K562 (cell line): ENCODE measurements at regions not wholly inside any gene's neighbourhood (a gene's known extent, or its start where the extent isn't known, plus 50 kb on each side); places are given as distances from the start of the nearest gene placed in this dataset.

Experiments
- BRD4 ChIP-seq: fragments of 200-600 bp; sonication (generic); IDR thresholded peaks from 2 replicates; pipeline ENCODE4 v1.6.1; 2017; ENCODE audit warnings: inconsistent platforms
- ETV1 ChIP-seq: fragments of 450-650 bp; conservative IDR thresholded peaks from 2 replicates; pipeline ENCODE4 v1.6.1; 2016; ENCODE audit warnings: missing genetic modification characterization, control low read depth, low read depth, missing compliant biosample characterization
- HDAC1 ChIP-seq, 2 experiments: fragments of 450-650 bp; IDR thresholded peaks; 2 replicates each; pipeline ENCODE4 v1.6.1; 2016 to 2017; ENCODE audit warnings: inconsistent platforms in 1 of 2, mild to moderate bottlenecking in 1 of 2, moderate library complexity in 1 of 2
- JUN ChIP-seq, 2 experiments: sonication (generic) in 1 of 2; formaldehyde crosslinking in 1 of 2; IDR thresholded peaks; 2 replicates each; pipeline versions ENCODE4 v1.6.1 to v1.8.0; 2012 to 2022; ENCODE audit warnings: borderline replicate concordance in 2 of 2, mild to moderate bottlenecking in 2 of 2, improper control_type of control experiment in 1 of 2, low read depth in 1 of 2, low read length in 1 of 2, missing genetic modification reagents in 1 of 2
- KHSRP ChIP-seq: fragments of 450-650 bp; IDR thresholded peaks from 2 replicates; pipeline ENCODE4 v1.6.1; 2017
- MYNN ChIP-seq, 2 experiments: sonication (generic); formaldehyde crosslinking in 1 of 2; IDR thresholded peaks; 2 replicates each; pipeline versions ENCODE4 v1.5.0 to v1.6.1; 2016 to 2020; ENCODE audit warnings: antibody characterized with exemption in 1 of 2, missing genetic modification reagents in 1 of 2
- PPARD ChIP-seq: fragments of 250-450 bp; sonication (Bioruptor Pico); IDR thresholded peaks from 2 replicates; pipeline ENCODE4 v1.8.0; 2022; ENCODE audit warnings: inconsistent platforms, mild to moderate bottlenecking, moderate library complexity
- SMAD1 ChIP-seq: fragments of 150-350 bp; IDR thresholded peaks from 2 replicates; pipeline ENCODE4 v1.6.1; 2014; ENCODE audit warnings: low read length, low read depth; ENCODE audit not compliant: partially characterized antibody
- SMC3 ChIP-seq: conservative IDR thresholded peaks from 2 replicates; pipeline ENCODE4 v1.6.1; 2011; ENCODE audit warnings: low read depth, low read length, improper control_type of control experiment; ENCODE audit not compliant: insufficient read depth
- YY1 ChIP-seq, 3 experiments: IDR thresholded peaks; 2 replicates each; pipeline ENCODE4 v1.6.1; 2011; ENCODE audit warnings: low read length in 2 of 3, mild to moderate bottlenecking in 2 of 3, moderate library complexity in 2 of 3, borderline replicate concordance in 1 of 3, control low read depth in 1 of 3, low read depth in 1 of 3; ENCODE audit not compliant: insufficient read depth in 3 of 3, insufficient replicate concordance in 2 of 3, control insufficient read depth in 1 of 3, insufficient read length in 1 of 3; ENCODE audit errors: extremely low read depth in 1 of 3
- ZNF23 ChIP-seq: fragments of 250-450 bp; sonication (Bioruptor Pico); IDR thresholded peaks from 2 replicates; pipeline ENCODE4 v1.4.0; 2020; ENCODE audit warnings: mild to moderate bottlenecking
- ZNF785 ChIP-seq: fragments of 250-450 bp; sonication (Bioruptor Pico); IDR thresholded peaks from 2 replicates; pipeline ENCODE4 v1.4.0; 2020; ENCODE audit warnings: mild to moderate bottlenecking
- TF ChIP-seq, protein P1 (sequence below): IDR thresholded peaks from 2 replicates; pipeline ENCODE4 v1.6.1; 2012; ENCODE audit warnings: low read depth, low read length, improper control_type of control experiment, borderline replicate concordance
- TF ChIP-seq, protein P2 (sequence below): fragments of 200-800 bp; sonication (Bioruptor generic); IDR thresholded peaks from 2 replicates; pipeline ENCODE4 v1.6.1; 2017; ENCODE audit warnings: missing genetic modification characterization, missing compliant biosample characterization
- TF ChIP-seq, protein P3 (sequence below), 3 experiments: fragments of 200-800 bp in 1 of 3; fragments of 250-450 bp in 1 of 3; fragments of 450-650 bp in 1 of 3; sonication (Bioruptor Pico) in 1 of 3; sonication (Bioruptor generic) in 1 of 3; formaldehyde crosslinking in 1 of 3; IDR thresholded peaks; 2 replicates each; pipeline versions ENCODE4 v1.6.1 to v1.8.0; 2016 to 2022; ENCODE audit warnings: mild to moderate bottlenecking in 2 of 3, missing genetic modification characterization in 2 of 3, missing compliant biosample characterization in 1 of 3, moderate library complexity in 1 of 3

DNA sequence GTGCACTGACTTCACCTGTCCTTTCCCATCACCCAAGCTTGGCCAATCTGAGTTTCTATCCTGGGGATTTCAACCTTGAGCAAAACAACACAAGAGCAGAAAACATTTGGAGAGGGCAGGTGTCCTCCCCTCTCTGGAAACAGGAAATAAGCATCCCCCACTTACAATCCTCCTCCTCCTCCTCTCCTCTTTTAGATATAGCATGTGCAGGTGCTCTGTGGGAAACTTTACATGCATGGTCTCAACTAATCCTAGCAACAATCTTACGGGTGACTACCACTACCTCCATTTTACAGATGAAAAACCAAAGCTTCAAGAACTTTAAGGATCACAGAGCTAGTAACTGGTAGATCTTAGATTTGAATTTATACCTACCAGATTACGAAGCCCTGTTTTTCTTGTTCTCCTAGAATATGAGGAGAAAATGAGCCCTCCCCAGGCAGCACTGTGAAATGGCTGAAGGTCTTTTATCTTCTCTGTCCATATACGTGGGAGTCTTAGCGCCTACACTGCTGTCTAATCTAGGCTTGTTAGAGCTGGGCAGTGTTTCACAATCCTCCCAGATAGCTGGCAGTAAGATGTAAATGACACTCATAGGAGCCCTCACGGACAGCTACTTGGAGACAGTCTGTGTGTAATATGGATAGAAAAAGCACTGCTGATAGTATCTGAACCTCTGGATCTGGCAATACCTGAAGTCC is 301.2 kb upstream of the PROK2 start (continued):
- TF ChIP-seq HDAC1 (IDR thresholded peaks at IDR 0.05) (peak in 1 of 2 experiments; percentile 70; a peak in 1 of 4 replicates), JUN (IDR thresholded peaks at IDR 0.05; ENCODE audit: borderline replicate concordance, low read depth, low read length) (peak; percentile 48; the same call in 1 of the 2 replicates), JUN (CRISPR knock-in tag; IDR thresholded peaks at IDR 0.05; ENCODE audit: borderline replicate concordance) (no peak), ZNF785 (no peak), SMC3 (0 out of 2 replicates have a peak, but pooled peaks have one; percentile 7), BRD4 (0 out of 2 replicates have a peak, but pooled peaks have one; percentile 23), ETV1 (tag) (peak; percentile 36), ZNF23 (CRISPR knock-in tag) (no peak), KHSRP (peak; percentile 27; the same call in 1 of the 2 replicates), PPARD (CRISPR knock-in tag) (no peak), SMAD1 (peak; percentile 68), MYNN (IDR thresholded peaks at IDR 0.05) (peak; percentile 82; the same call in 1 of the 2 replicates), MYNN (CRISPR knock-in tag; IDR thresholded peaks at IDR 0.05) (no peak), YY1 (IDR thresholded peaks at IDR 0.05; ENCODE audit: borderline replicate concordance in 1 of 3, control insufficient read depth in 1 of 3, extremely low read depth in 1 of 3, insufficient read depth in 3 of 3, insufficient read length in 1 of 3, insufficient replicate concordance in 2 of 3, low read depth in 1 of 3, low read length in 2 of 3) (peak in 1 of 3 experiments; percentile 85)
- TF ChIP-seq, protein P1, sequence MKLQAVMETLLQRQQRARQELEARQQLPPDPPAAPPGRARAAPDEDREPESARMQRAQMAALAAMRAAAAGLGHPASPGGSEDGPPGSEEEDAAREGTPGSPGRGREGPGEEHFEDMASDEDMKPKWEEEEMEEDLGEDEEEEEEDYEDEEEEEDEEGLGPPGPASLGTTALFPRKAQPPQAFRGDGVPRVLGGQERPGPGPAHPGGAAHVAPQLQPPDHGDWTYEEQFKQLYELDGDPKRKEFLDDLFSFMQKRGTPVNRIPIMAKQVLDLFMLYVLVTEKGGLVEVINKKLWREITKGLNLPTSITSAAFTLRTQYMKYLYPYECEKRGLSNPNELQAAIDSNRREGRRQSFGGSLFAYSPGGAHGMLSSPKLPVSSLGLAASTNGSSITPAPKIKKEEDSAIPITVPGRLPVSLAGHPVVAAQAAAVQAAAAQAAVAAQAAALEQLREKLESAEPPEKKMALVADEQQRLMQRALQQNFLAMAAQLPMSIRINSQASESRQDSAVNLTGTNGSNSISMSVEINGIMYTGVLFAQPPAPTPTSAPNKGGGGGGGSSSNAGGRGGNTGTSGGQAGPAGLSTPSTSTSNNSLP: peak; percentile 57; the same call in 1 of the 2 replicates
- TF ChIP-seq, protein P2, sequence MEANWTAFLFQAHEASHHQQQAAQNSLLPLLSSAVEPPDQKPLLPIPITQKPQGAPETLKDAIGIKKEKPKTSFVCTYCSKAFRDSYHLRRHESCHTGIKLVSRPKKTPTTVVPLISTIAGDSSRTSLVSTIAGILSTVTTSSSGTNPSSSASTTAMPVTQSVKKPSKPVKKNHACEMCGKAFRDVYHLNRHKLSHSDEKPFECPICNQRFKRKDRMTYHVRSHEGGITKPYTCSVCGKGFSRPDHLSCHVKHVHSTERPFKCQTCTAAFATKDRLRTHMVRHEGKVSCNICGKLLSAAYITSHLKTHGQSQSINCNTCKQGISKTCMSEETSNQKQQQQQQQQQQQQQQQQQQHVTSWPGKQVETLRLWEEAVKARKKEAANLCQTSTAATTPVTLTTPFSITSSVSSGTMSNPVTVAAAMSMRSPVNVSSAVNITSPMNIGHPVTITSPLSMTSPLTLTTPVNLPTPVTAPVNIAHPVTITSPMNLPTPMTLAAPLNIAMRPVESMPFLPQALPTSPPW (CRISPR knock-in tag): peak; percentile 69
- TF ChIP-seq, protein P3, sequence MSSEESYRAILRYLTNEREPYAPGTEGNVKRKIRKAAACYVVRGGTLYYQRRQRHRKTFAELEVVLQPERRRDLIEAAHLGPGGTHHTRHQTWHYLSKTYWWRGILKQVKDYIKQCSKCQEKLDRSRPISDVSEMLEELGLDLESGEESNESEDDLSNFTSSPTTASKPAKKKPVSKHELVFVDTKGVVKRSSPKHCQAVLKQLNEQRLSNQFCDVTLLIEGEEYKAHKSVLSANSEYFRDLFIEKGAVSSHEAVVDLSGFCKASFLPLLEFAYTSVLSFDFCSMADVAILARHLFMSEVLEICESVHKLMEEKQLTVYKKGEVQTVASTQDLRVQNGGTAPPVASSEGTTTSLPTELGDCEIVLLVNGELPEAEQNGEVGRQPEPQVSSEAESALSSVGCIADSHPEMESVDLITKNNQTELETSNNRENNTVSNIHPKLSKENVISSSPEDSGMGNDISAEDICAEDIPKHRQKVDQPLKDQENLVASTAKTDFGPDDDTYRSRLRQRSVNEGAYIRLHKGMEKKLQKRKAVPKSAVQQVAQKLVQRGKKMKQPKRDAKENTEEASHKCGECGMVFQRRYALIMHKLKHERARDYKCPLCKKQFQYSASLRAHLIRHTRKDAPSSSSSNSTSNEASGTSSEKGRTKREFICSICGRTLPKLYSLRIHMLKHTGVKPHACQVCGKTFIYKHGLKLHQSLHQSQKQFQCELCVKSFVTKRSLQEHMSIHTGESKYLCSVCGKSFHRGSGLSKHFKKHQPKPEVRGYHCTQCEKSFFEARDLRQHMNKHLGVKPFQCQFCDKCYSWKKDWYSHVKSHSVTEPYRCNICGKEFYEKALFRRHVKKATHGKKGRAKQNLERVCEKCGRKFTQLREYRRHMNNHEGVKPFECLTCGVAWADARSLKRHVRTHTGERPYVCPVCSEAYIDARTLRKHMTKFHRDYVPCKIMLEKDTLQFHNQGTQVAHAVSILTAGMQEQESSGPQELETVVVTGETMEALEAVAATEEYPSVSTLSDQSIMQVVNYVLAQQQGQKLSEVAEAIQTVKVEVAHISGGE (CRISPR knock-in tag; IDR thresholded peaks at IDR 0.05): peak in 1 of 3 experiments; percentile 78; a peak in 2 of 6 replicates
- TF ChIP-seq, all 486 proteins: peak for 137
